ENCODE measurements at regions not wholly inside any gene's neighbourhood (a gene's known extent, or its start where the extent isn't known, plus 50 kb on each side); places are given as distances from the start of the nearest gene placed in this dataset.
"Not testable (repeated sequence)": the region's sequence is repeated elsewhere in the genome, so short reads cannot be mapped to it uniquely, and the experiment has no call there.

DNA sequence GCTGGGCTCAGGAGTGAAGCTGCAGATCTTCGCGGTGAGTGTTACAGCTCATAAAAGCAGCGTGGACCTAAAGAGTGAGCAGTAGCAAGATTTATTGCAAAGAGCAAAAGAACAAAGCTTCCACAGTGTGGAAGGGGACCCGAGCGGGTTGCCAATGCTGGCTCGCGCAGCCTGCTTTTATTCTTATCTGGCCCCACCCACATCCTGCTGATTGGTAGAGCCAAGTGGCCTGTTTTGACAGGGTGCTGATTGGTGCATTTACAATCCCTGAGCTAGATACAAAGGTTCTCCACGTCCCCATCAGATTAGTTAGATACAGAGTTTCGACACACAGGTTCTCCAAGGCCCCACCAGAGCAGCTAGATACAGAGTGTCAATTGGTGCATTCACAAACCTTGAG is 77.6 kb upstream of the RPRML start:
- TF ChIP-seq POLR2AphosphoS5 (IDR thresholded peaks at IDR 0.05): not testable (repeated sequence)
- TF ChIP-seq, protein P1, sequence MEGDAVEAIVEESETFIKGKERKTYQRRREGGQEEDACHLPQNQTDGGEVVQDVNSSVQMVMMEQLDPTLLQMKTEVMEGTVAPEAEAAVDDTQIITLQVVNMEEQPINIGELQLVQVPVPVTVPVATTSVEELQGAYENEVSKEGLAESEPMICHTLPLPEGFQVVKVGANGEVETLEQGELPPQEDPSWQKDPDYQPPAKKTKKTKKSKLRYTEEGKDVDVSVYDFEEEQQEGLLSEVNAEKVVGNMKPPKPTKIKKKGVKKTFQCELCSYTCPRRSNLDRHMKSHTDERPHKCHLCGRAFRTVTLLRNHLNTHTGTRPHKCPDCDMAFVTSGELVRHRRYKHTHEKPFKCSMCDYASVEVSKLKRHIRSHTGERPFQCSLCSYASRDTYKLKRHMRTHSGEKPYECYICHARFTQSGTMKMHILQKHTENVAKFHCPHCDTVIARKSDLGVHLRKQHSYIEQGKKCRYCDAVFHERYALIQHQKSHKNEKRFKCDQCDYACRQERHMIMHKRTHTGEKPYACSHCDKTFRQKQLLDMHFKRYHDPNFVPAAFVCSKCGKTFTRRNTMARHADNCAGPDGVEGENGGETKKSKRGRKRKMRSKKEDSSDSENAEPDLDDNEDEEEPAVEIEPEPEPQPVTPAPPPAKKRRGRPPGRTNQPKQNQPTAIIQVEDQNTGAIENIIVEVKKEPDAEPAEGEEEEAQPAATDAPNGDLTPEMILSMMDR (IDR thresholded peaks at IDR 0.05): not testable (repeated sequence)
